MM.1S (cell line): ENCODE measurements at regions not wholly inside any gene's neighbourhood (a gene's known extent, or its start where the extent isn't known, plus 50 kb on each side); places are given as distances from the start of the nearest gene placed in this dataset.
"Not testable (repeated sequence)": the region's sequence is repeated elsewhere in the genome, so short reads cannot be mapped to it uniquely, and the experiment has no call there.

ENCODE experiments used
- DNase-seq: peaks from one replicate; pipeline ENCODE4 v3.0.0-alpha.2; 2015
- H2AFZ ChIP-seq: fragments of 300-600 bp; sonication (generic); 2 replicates; pipeline ENCODE4 v1.6.0; 2016; ENCODE audit warnings: antibody characterized with exemption, low read length
- H3F3A ChIP-seq: fragments of 300-600 bp; sonication (generic); 2 replicates; pipeline ENCODE4 v1.6.1; 2016; ENCODE audit warnings: mild to moderate bottlenecking, antibody characterized with exemption, low read length, moderate library complexity, mixed read lengths; ENCODE audit not compliant: insufficient read depth
- H3K27ac ChIP-seq: fragments of 300-600 bp; sonication (generic); 2 replicates; pipeline ENCODE4 v1.5.1; 2016; ENCODE audit warnings: mild to moderate bottlenecking, low read length
- H3K27me3 ChIP-seq: fragments of 300-600 bp; sonication (generic); replicated peaks from 2 replicates; pipeline ENCODE4 v1.6.0; 2016; ENCODE audit warnings: low read length; ENCODE audit not compliant: insufficient read depth
- H3K36me3 ChIP-seq: fragments of 300-600 bp; sonication (generic); replicated peaks from 2 replicates; pipeline ENCODE4 v1.6.1; 2016; ENCODE audit warnings: mild to moderate bottlenecking, low read length, mixed read lengths; ENCODE audit not compliant: insufficient read depth
- H3K4me1 ChIP-seq: fragments of 300-600 bp; sonication (generic); 2 replicates; pipeline ENCODE4 v1.6.1; 2016; ENCODE audit warnings: low read length, mixed read lengths
- H3K4me2 ChIP-seq: fragments of 300-600 bp; sonication (generic); 2 replicates; pipeline ENCODE4 v1.6.0; 2016; ENCODE audit warnings: low read depth, low read length
- H3K4me3 ChIP-seq: fragments of 300-600 bp; sonication (generic); 2 replicates; pipeline ENCODE4 v1.5.1; 2016; ENCODE audit warnings: low read length, mixed read lengths
- H3K79me2 ChIP-seq: fragments of 300-600 bp; sonication (generic); 2 replicates; pipeline ENCODE4 v1.6.1; 2016; ENCODE audit warnings: mixed run types, low read length, mixed read lengths
- H3K9ac ChIP-seq: fragments of 300-600 bp; sonication (generic); 2 replicates; pipeline ENCODE4 v1.6.1; 2016; ENCODE audit warnings: low read length, mixed read lengths
- H3K9me2 ChIP-seq: fragments of 300-600 bp; sonication (generic); replicated peaks from 2 replicates; pipeline ENCODE4 v1.6.1; 2016; ENCODE audit warnings: mild to moderate bottlenecking, low read length, mixed read lengths; ENCODE audit not compliant: insufficient read depth
- H3K9me3 ChIP-seq: fragments of 300-600 bp; sonication (generic); replicated peaks from 2 replicates; pipeline ENCODE4 v1.6.1; 2016; ENCODE audit warnings: mild to moderate bottlenecking, low read length, mixed read lengths; ENCODE audit not compliant: insufficient read depth
- H4K20me1 ChIP-seq: fragments of 300-600 bp; sonication (generic); 2 replicates; pipeline ENCODE4 v1.6.1; 2016; ENCODE audit warnings: mild to moderate bottlenecking, low read length, moderate library complexity, mixed read lengths; ENCODE audit not compliant: insufficient read depth
- CTCF ChIP-seq: fragments of 300-600 bp; sonication (generic); IDR thresholded peaks from 2 replicates; pipeline ENCODE4 v1.5.1; 2016; ENCODE audit warnings: antibody characterized with exemption, low read length, mixed read lengths
- EZH2 ChIP-seq: fragments of 300-600 bp; sonication (generic); optimal IDR thresholded peaks from 2 replicates; pipeline ENCODE3; 2017; ENCODE audit warnings: low read depth, mild to moderate bottlenecking, antibody characterized with exemption, low read length, mixed read lengths
- EZH2phosphoT487 ChIP-seq: fragments of 300-600 bp; sonication (generic); IDR thresholded peaks from 2 replicates; pipeline ENCODE4 v1.6.1; 2018; ENCODE audit warnings: antibody characterized with exemption, low read length

GRCh38 chr14:89551432-89551831 lies 134.4 kb upstream of the FOXN3 start:
- Histone ChIP-seq H3K9me2 (no peaks in the 10 kb centered on the region), H3K4me3 (no peak overlapping the region), H3F3A (no peaks in the 10 kb centered on the region), H3K36me3 (no peaks in the 10 kb centered on the region), H3K27ac (no peak overlapping the region), H4K20me1 (no peaks in the 10 kb centered on the region), H3K9me3 (no peaks in the 10 kb centered on the region), H3K4me2 (no peak overlapping the region), H2AFZ (no peak overlapping the region), H3K79me2 (no peaks in the 10 kb centered on the region), H3K4me1 (no peaks in the 10 kb centered on the region), H3K9ac (no peak overlapping the region), H3K27me3 (no peaks in the 10 kb centered on the region)
- no peak for DNase-seq
- TF ChIP-seq EZH2phosphoT487 = no peak
- no peak for TF ChIP-seq EZH2
- TF ChIP-seq CTCF = no peak

- TF ChIP-seq CTCF (no peak), EZH2 (no peak), EZH2phosphoT487 (no peak)
Observed at GRCh38 chr14:89550821-89551220, 133.8 kb upstream of the FOXN3 start.

GRCh38 chr14:89549381-89550125 lies 132.5 kb upstream of the FOXN3 start:
- no peak overlapping the region for H3K9ac ChIP-seq
- H3K79me2 ChIP-seq = no peaks in the 10 kb centered on the region
- no peak overlapping the region for H3K27ac ChIP-seq
- no peaks in the 10 kb centered on the region for H3K27me3 ChIP-seq
- H3K4me2 ChIP-seq = no peak overlapping the region
- no peaks in the 10 kb centered on the region for H3K9me3 ChIP-seq
- H3K4me1 ChIP-seq = no peaks in the 10 kb centered on the region
- no peaks in the 10 kb centered on the region for H4K20me1 ChIP-seq
- no peak for TF ChIP-seq EZH2
- TF ChIP-seq EZH2phosphoT487 = no peak
- TF ChIP-seq CTCF = no peak
- H3K4me3 ChIP-seq = no peak overlapping the region
- no peaks in the 10 kb centered on the region for H3K36me3 ChIP-seq
- no peaks in the 10 kb centered on the region for H3F3A ChIP-seq
- no peak overlapping the region for H2AFZ ChIP-seq
- no peaks in the 10 kb centered on the region for H3K9me2 ChIP-seq
- no peak for DNase-seq

More at GRCh38 chr14:89550821-89551220, 133.8 kb upstream of the FOXN3 start:
- H3K36me3 ChIP-seq = no peaks in the 10 kb centered on the region
- no peaks in the 10 kb centered on the region for H3F3A ChIP-seq
- H3K4me1 ChIP-seq = no peaks in the 10 kb centered on the region
- no peaks in the 10 kb centered on the region for H4K20me1 ChIP-seq
- no peak overlapping the region for H2AFZ ChIP-seq
- no peaks in the 10 kb centered on the region for H3K9me3 ChIP-seq
- H3K9ac ChIP-seq = no peak overlapping the region
- no peak overlapping the region for H3K27ac ChIP-seq
- H3K79me2 ChIP-seq = no peaks in the 10 kb centered on the region
- no peak for DNase-seq
- H3K4me2 ChIP-seq = no peak overlapping the region
- no peaks in the 10 kb centered on the region for H3K27me3 ChIP-seq
- no peak overlapping the region for H3K4me3 ChIP-seq
- H3K9me2 ChIP-seq = no peaks in the 10 kb centered on the region

- not testable (repeated sequence) for H4K20me1 ChIP-seq, DNase-seq, H3K9me2 ChIP-seq, H3K9ac ChIP-seq, H3K9me3 ChIP-seq, H2AFZ ChIP-seq, H3F3A ChIP-seq, H3K79me2 ChIP-seq, H3K27ac ChIP-seq, H3K27me3 ChIP-seq, H3K4me2 ChIP-seq, H3K4me1 ChIP-seq, H3K36me3 ChIP-seq, H3K4me3 ChIP-seq
Observed at GRCh38 chr14:89547047-89547446, 130.0 kb upstream of the FOXN3 start.
